H1 (cell line): ENCODE measurements at regions not wholly inside any gene's neighbourhood (a gene's known extent, or its start where the extent isn't known, plus 50 kb on each side); places are given as distances from the start of the nearest gene placed in this dataset.

ENCODE experiments used
- CTCF ChIA-PET: fragments of 300-600 bp; sonication (Branson Sonifier 250); formaldehyde crosslinking; loops from one replicate; lab custom pipeline; 2021; ENCODE audit not compliant: partially characterized antibody; lab: Charles Lee
- POLR2A ChIA-PET: fragments of 300-600 bp; sonication (Branson Sonifier 250); formaldehyde crosslinking; loops from one replicate; lab custom pipeline; 2021; ENCODE audit warnings: inconsistent platforms; ENCODE audit not compliant: partially characterized antibody; lab: Charles Lee
- DNase-seq, 2 experiments: peaks; one replicate each; pipeline versions ENCODE4 v3.0.0 to v3.0.0-alpha.2; 2010 to 2022; ENCODE audit warnings: low spot score in 2 of 2, low read depth in 1 of 2, mixed read lengths in 1 of 2
- FAIRE-seq: peaks from 2 replicates; lab custom pipeline; 2011; peaks lifted over from hg19 to GRCh38; lab: Jason Lieb, UNC
- H2AFZ ChIP-seq: 2 replicates; pipeline ENCODE4 v1.8.1; 2012; ENCODE audit warnings: low read length, inconsistent platforms
- H2AK5ac ChIP-seq: 2 replicates; pipeline ENCODE4 v1.6.1; 2013; ENCODE audit warnings: low read depth, low read length
- H2BK120ac ChIP-seq: replicated peaks from 2 replicates; pipeline ENCODE3; 2013; ENCODE audit warnings: low read depth, low read length, inconsistent platforms
- H2BK12ac ChIP-seq: 2 replicates; pipeline ENCODE4 v1.6.1; 2013; ENCODE audit warnings: low read depth, low read length
- H2BK15ac ChIP-seq: 2 replicates; pipeline ENCODE4 v1.6.1; 2013; ENCODE audit warnings: low read length
- H2BK20ac ChIP-seq: 2 replicates; pipeline ENCODE4 v1.6.1; 2013; ENCODE audit warnings: low read length
- H2BK5ac ChIP-seq: 2 replicates; pipeline ENCODE4 v1.6.1; 2013; ENCODE audit warnings: low read depth, low read length
- H3K14ac ChIP-seq: 2 replicates; pipeline ENCODE4 v1.6.1; 2013; ENCODE audit warnings: inconsistent platforms; ENCODE audit not compliant: insufficient read length
- H3K18ac ChIP-seq: 2 replicates; pipeline ENCODE4 v1.6.1; 2013; ENCODE audit warnings: low read length; ENCODE audit errors: extremely low read depth
- H3K23ac ChIP-seq: 2 replicates; pipeline ENCODE4 v1.6.1; 2013; ENCODE audit warnings: inconsistent platforms; ENCODE audit not compliant: insufficient read length
- H3K23me2 ChIP-seq: 2 replicates; pipeline ENCODE4 v1.6.1; 2013; ENCODE audit warnings: low read depth, low read length
- H3K27ac ChIP-seq: 2 replicates; pipeline ENCODE4 v1.6.1; 2011; ENCODE audit warnings: low read depth, low read length, inconsistent platforms
- H3K27me3 ChIP-seq, 4 experiments: replicated peaks in 1 of 4; 1 replicate in 1 of 4; 2 replicates in 3 of 4; pipeline versions ENCODE4 v1.6.1 to v1.8.1; 2011 to 2013; ENCODE audit warnings: low read length in 3 of 4, mild to moderate bottlenecking in 3 of 4, inconsistent platforms in 2 of 4, mixed read lengths in 2 of 4, moderate library complexity in 1 of 4; ENCODE audit not compliant: control insufficient read depth in 3 of 4, insufficient read depth in 3 of 4; ENCODE audit errors: extremely low read depth in 1 of 4
- H3K36me3 ChIP-seq, 4 experiments: 2 replicates each; pipeline versions ENCODE4 v1.6.1 to v1.8.1; 2011 to 2013; ENCODE audit warnings: mild to moderate bottlenecking in 4 of 4, low read length in 3 of 4, moderate library complexity in 2 of 4, control low read depth in 1 of 4, inconsistent platforms in 1 of 4; ENCODE audit not compliant: insufficient read depth in 4 of 4, control insufficient read depth in 2 of 4
- H3K4ac ChIP-seq: replicated peaks from 2 replicates; pipeline ENCODE3; 2013; ENCODE audit warnings: low read length, low read depth, mixed read lengths, inconsistent platforms; ENCODE audit not compliant: insufficient read length
- H3K4me1 ChIP-seq, 4 experiments: replicated peaks in 1 of 4; 1 replicate in 1 of 4; 2 replicates in 3 of 4; pipeline versions ENCODE4 v1.6.1 to v1.8.1; 2011 to 2013; ENCODE audit warnings: low read length in 3 of 4, inconsistent platforms in 2 of 4, mixed read lengths in 1 of 4; ENCODE audit not compliant: insufficient read depth in 4 of 4, control insufficient read depth in 3 of 4
- H3K4me2 ChIP-seq, 2 experiments: 2 replicates each; pipeline versions ENCODE4 v1.6.1 to v1.8.1; 2011 to 2013; ENCODE audit warnings: low read depth in 2 of 2, low read length in 2 of 2, control low read depth in 1 of 2, inconsistent platforms in 1 of 2, mild to moderate bottlenecking in 1 of 2; ENCODE audit not compliant: insufficient read depth in 1 of 2
- H3K4me3 ChIP-seq, 4 experiments: fragments of 200-600, 300-600 bp in 1 of 4; sonication (generic), shearing (Covaris generic), sonication (Bioruptor Twin) in 1 of 4; 2 replicates each; pipeline versions ENCODE4 v1.5.1 to v1.8.1; 2011 to 2016; ENCODE audit warnings: low read length in 4 of 4, low read depth in 3 of 4, control low read depth in 2 of 4, inconsistent platforms in 2 of 4, mild to moderate bottlenecking in 2 of 4, mixed read lengths in 1 of 4, moderate library complexity in 1 of 4; ENCODE audit not compliant: insufficient read depth in 2 of 4; ENCODE audit errors: extremely low read depth in 1 of 4
- H3K56ac ChIP-seq: replicated peaks from 2 replicates; pipeline ENCODE3; 2013; ENCODE audit warnings: low read depth, mild to moderate bottlenecking, mixed read lengths, low read length, inconsistent platforms; ENCODE audit not compliant: insufficient read length
- H3K79me1 ChIP-seq: 2 replicates; pipeline ENCODE4 v1.6.1; 2013; ENCODE audit warnings: low read depth, low read length, control low read depth
- H3K79me2 ChIP-seq, 2 experiments: 2 replicates each; pipeline versions ENCODE4 v1.6.1 to v1.8.1; 2012 to 2013; ENCODE audit warnings: low read length in 2 of 2, mild to moderate bottlenecking in 2 of 2, inconsistent platforms in 1 of 2; ENCODE audit not compliant: insufficient read depth in 2 of 2, control insufficient read depth in 1 of 2
- H3K9ac ChIP-seq, 4 experiments: replicated peaks in 1 of 4; 1 replicate in 1 of 4; 2 replicates in 3 of 4; pipeline versions ENCODE4 v1.6.1 to v1.8.1; 2011 to 2013; ENCODE audit warnings: low read depth in 3 of 4, low read length in 3 of 4, control low read depth in 2 of 4, mild to moderate bottlenecking in 2 of 4, moderate library complexity in 2 of 4, inconsistent platforms in 1 of 4; ENCODE audit errors: extremely low read depth in 1 of 4
- H3K9me3 ChIP-seq, 2 experiments: 2 replicates each; pipeline versions ENCODE4 v1.6.1 to v1.8.1; 2012 to 2013; ENCODE audit warnings: mild to moderate bottlenecking in 2 of 2, moderate library complexity in 2 of 2, control low read depth in 1 of 2, inconsistent platforms in 1 of 2, low read depth in 1 of 2, low read length in 1 of 2, mixed read lengths in 1 of 2; ENCODE audit not compliant: insufficient read depth in 2 of 2
- H4K20me1 ChIP-seq, 2 experiments: replicated peaks in 1 of 2; 2 replicates each; pipeline versions ENCODE3 to v1.8.1; 2011 to 2013; ENCODE audit warnings: inconsistent platforms in 2 of 2, low read length in 2 of 2, mild to moderate bottlenecking in 1 of 2; ENCODE audit not compliant: insufficient read depth in 2 of 2, control insufficient read depth in 1 of 2
- H4K5ac ChIP-seq: 2 replicates; pipeline ENCODE4 v1.6.1; 2013; ENCODE audit warnings: low read length, low read depth, mixed read lengths, inconsistent platforms; ENCODE audit not compliant: insufficient read length
- H4K8ac ChIP-seq: 2 replicates; pipeline ENCODE4 v1.8.0; 2013; ENCODE audit warnings: mild to moderate bottlenecking, moderate library complexity, low read length, inconsistent platforms; ENCODE audit not compliant: insufficient read depth; ENCODE audit errors: extremely low read depth
- H4K91ac ChIP-seq: replicated peaks from 2 replicates; pipeline ENCODE3; 2013; ENCODE audit warnings: low read length, mixed read lengths, inconsistent platforms; ENCODE audit not compliant: insufficient read length
- PHF8 ChIP-seq: fragments of 200-600 bp; sonication (generic); conservative IDR thresholded peaks from 2 replicates; pipeline ENCODE4 v1.7.1; 2012; ENCODE audit warnings: low read depth, mild to moderate bottlenecking, inconsistent platforms, low read length, moderate library complexity
- TAF1 ChIP-seq: IDR thresholded peaks from 2 replicates; pipeline ENCODE4 v1.6.1; 2011; ENCODE audit warnings: mild to moderate bottlenecking, low read depth, low read length
- TCF12 ChIP-seq: IDR thresholded peaks from 2 replicates; pipeline ENCODE4 v1.6.1; 2011; ENCODE audit warnings: low read depth, mild to moderate bottlenecking, low read length
- WGBS, 2 experiments: shearing (Covaris generic) in 1 of 2; methylation state at CpG; one replicate each; pipeline versions ENCODE4 v1.1.6 to v1.1.7; 2013 to 2015; ENCODE audit warnings: low lambda C conversion rate in 2 of 2, mixed read lengths in 2 of 2, inconsistent platforms in 1 of 2, low coverage in 1 of 2, missing lambda C conversion rate in 1 of 2; ENCODE audit not compliant: insufficient replicate concordance in 2 of 2, insufficient coverage in 1 of 2, insufficient read length in 1 of 2; ENCODE audit errors: extremely low coverage in 1 of 2, missing lambda C conversion rate in 1 of 2; 5-methylcytosine and 5-hydroxymethylcytosine counted together

- Histone ChIP-seq H2BK12ac (no peak overlapping the region), H3K4me3 (no peak overlapping the region), H3K4me2 (no peak overlapping the region), H3K79me2 (no peaks in the 10 kb centered on the region), H4K8ac (no peak overlapping the region), H2BK15ac (no peak overlapping the region), H2BK5ac (no peak overlapping the region), H3K27ac (no peak overlapping the region), H2BK120ac (no peak overlapping the region), H3K56ac (no peak overlapping the region), H3K9me3 (no peaks in the 10 kb centered on the region), H3K23ac (no peak overlapping the region), H3K23me2 (no peaks in the 10 kb centered on the region), H3K9ac (no peak overlapping the region), H3K4me1 (no peaks in the 10 kb centered on the region), H3K14ac (no peak overlapping the region), H2AK5ac (no peak overlapping the region), H4K20me1 (no peaks in the 10 kb centered on the region), H3K79me1 (no peaks in the 10 kb centered on the region), H4K91ac (no peak overlapping the region), H2AFZ (no peak overlapping the region), H3K36me3 (no peaks in the 10 kb centered on the region), H3K27me3 (no peaks in the 10 kb centered on the region), H3K4ac (no peak overlapping the region), H2BK20ac (no peak overlapping the region), H4K5ac (no peak overlapping the region), H3K18ac (no peak overlapping the region)
- DNase-seq, result no peak
- 94% methylated on average over 3 of the region's 3 CpGs; no CpG with 5 or more reads in 1 of the 2 experiments for WGBS, 2 experiments
- no peak for FAIRE-seq
- ChIA-PET POLR2A (no interaction called here), CTCF (no interaction called here)
- TF ChIP-seq TCF12, result no peak
- TF ChIP-seq TAF1, result no peak
- TF ChIP-seq PHF8, result no peak
Observed at GRCh38 chr4:157447195-157447594, 226.7 kb downstream of the GRIA2 start.
